ENCODE measurements at regions not wholly inside any gene's neighbourhood (a gene's known extent, or its start where the extent isn't known, plus 50 kb on each side); places are given as distances from the start of the nearest gene placed in this dataset.

DNA sequence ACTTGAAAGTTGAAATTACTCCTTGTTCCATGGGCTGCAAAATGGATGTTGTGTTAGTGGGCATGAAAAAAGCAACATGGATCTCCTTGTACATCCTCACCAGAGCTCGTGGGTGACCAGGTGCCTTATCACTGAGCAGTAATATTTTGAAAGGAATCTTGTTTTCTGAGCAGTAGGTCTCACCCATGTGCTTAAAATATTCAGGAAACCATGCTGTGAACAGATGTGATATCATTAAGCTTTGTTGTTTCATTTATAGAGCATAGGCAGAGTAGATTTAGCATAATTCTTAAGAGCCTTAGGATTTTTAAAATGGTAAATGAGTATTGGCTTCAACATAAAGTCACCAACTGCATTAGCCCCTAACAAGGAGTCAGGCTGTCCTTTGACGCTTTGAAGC, 316.6 kb downstream of the TYW1 start:
- no peak overlapping the region for H3K27ac ChIP-seq (ENCODE audit: low read depth)
- Mint-ChIP-seq H3K27me3 (ENCODE audit: insufficient read depth, low read depth, poor library complexity) (no peaks in the 10 kb centered on the region), H3K4me1 (no peaks in the 10 kb centered on the region), H3K36me3 (ENCODE audit: low read depth) (peaks cover 72% of the 10 kb centered on the region), H3K4me3 (no peak overlapping the region), H3K27ac (no peak overlapping the region), H3K9me3 (no peaks in the 10 kb centered on the region)
- H3K4me1 ChIP-seq (ENCODE audit: insufficient read depth), result no peaks in the 10 kb centered on the region
- H4K20me1 ChIP-seq (replicated peaks; ENCODE audit: insufficient read depth), result no peaks in the 10 kb centered on the region; the same call in 1 of the 2 replicates
- no peaks in the 10 kb centered on the region for H3K27me3 ChIP-seq (ENCODE audit: insufficient read depth)
- H3F3A ChIP-seq (replicated peaks; ENCODE audit: low read depth), result no peaks in the 10 kb centered on the region
- no peak overlapping the region for H3K4me3 ChIP-seq
- no peak overlapping the region for H3K4me2 ChIP-seq
- H2AFZ ChIP-seq, result no peak overlapping the region
- TF ChIP-seq ZNF114 (CRISPR knock-in tag; IDR thresholded peaks at IDR 0.05) (no peak), CREB1 (CRISPR knock-in tag; IDR thresholded peaks at IDR 0.05; ENCODE audit: low read depth) (no peak), EZH2 (IDR thresholded peaks at IDR 0.05; ENCODE audit: low read depth, unreplicated experiment) (no peak), STAT1 (IDR thresholded peaks at IDR 0.05; ENCODE audit: unreplicated experiment) (no peak), NANOG (IDR thresholded peaks at IDR 0.05; ENCODE audit: borderline replicate concordance) (no peak), EZH2phosphoT487 (IDR thresholded peaks at IDR 0.05; ENCODE audit: unreplicated experiment) (no peak), POLR2AphosphoS5 (IDR thresholded peaks at IDR 0.05; ENCODE audit: low read depth) (no peak), ZNF331 (CRISPR knock-in tag; IDR thresholded peaks at IDR 0.05; ENCODE audit: low read depth) (no peak), JUNB (IDR thresholded peaks at IDR 0.05; ENCODE audit: unreplicated experiment) (no peak)
- TF ChIP-seq, protein P1, sequence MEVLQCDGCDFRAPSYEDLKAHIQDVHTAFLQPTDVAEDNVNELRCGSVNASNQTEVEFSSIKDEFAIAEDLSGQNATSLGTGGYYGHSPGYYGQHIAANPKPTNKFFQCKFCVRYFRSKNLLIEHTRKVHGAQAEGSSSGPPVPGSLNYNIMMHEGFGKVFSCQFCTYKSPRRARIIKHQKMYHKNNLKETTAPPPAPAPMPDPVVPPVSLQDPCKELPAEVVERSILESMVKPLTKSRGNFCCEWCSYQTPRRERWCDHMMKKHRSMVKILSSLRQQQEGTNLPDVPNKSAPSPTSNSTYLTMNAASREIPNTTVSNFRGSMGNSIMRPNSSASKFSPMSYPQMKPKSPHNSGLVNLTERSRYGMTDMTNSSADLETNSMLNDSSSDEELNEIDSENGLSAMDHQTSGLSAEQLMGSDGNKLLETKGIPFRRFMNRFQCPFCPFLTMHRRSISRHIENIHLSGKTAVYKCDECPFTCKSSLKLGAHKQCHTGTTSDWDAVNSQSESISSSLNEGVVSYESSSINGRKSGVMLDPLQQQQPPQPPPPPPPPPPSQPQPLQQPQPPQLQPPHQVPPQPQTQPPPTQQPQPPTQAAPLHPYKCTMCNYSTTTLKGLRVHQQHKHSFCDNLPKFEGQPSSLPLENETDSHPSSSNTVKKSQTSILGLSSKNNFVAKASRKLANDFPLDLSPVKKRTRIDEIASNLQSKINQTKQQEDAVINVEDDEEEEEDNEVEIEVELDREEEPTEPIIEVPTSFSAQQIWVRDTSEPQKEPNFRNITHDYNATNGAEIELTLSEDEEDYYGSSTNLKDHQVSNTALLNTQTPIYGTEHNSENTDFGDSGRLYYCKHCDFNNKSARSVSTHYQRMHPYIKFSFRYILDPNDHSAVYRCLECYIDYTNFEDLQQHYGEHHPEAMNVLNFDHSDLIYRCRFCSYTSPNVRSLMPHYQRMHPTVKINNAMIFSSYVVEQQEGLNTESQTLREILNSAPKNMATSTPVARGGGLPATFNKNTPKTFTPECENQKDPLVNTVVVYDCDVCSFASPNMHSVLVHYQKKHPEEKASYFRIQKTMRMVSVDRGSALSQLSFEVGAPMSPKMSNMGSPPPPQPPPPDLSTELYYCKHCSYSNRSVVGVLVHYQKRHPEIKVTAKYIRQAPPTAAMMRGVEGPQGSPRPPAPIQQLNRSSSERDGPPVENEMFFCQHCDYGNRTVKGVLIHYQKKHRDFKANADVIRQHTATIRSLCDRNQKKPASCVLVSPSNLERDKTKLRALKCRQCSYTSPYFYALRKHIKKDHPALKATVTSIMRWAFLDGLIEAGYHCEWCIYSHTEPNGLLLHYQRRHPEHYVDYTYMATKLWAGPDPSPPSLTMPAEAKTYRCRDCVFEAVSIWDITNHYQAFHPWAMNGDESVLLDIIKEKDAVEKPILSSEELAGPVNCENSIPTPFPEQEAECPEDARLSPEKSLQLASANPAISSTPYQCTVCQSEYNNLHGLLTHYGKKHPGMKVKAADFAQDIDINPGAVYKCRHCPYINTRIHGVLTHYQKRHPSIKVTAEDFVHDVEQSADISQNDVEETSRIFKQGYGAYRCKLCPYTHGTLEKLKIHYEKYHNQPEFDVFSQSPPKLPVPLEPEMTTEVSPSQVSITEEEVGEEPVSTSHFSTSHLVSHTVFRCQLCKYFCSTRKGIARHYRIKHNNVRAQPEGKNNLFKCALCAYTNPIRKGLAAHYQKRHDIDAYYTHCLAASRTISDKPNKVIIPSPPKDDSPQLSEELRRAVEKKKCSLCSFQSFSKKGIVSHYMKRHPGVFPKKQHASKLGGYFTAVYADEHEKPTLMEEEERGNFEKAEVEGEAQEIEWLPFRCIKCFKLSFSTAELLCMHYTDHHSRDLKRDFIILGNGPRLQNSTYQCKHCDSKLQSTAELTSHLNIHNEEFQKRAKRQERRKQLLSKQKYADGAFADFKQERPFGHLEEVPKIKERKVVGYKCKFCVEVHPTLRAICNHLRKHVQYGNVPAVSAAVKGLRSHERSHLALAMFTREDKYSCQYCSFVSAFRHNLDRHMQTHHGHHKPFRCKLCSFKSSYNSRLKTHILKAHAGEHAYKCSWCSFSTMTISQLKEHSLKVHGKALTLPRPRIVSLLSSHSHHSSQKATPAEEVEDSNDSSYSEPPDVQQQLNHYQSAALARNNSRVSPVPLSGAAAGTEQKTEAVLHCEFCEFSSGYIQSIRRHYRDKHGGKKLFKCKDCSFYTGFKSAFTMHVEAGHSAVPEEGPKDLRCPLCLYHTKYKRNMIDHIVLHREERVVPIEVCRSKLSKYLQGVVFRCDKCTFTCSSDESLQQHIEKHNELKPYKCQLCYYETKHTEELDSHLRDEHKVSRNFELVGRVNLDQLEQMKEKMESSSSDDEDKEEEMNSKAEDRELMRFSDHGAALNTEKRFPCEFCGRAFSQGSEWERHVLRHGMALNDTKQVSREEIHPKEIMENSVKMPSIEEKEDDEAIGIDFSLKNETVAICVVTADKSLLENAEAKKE (CRISPR knock-in tag; IDR thresholded peaks at IDR 0.05), result no peak
- TF ChIP-seq, protein P2, sequence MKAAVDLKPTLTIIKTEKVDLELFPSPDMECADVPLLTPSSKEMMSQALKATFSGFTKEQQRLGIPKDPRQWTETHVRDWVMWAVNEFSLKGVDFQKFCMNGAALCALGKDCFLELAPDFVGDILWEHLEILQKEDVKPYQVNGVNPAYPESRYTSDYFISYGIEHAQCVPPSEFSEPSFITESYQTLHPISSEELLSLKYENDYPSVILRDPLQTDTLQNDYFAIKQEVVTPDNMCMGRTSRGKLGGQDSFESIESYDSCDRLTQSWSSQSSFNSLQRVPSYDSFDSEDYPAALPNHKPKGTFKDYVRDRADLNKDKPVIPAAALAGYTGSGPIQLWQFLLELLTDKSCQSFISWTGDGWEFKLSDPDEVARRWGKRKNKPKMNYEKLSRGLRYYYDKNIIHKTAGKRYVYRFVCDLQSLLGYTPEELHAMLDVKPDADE (IDR thresholded peaks at IDR 0.05), result no peak
- TF ChIP-seq, protein P3, sequence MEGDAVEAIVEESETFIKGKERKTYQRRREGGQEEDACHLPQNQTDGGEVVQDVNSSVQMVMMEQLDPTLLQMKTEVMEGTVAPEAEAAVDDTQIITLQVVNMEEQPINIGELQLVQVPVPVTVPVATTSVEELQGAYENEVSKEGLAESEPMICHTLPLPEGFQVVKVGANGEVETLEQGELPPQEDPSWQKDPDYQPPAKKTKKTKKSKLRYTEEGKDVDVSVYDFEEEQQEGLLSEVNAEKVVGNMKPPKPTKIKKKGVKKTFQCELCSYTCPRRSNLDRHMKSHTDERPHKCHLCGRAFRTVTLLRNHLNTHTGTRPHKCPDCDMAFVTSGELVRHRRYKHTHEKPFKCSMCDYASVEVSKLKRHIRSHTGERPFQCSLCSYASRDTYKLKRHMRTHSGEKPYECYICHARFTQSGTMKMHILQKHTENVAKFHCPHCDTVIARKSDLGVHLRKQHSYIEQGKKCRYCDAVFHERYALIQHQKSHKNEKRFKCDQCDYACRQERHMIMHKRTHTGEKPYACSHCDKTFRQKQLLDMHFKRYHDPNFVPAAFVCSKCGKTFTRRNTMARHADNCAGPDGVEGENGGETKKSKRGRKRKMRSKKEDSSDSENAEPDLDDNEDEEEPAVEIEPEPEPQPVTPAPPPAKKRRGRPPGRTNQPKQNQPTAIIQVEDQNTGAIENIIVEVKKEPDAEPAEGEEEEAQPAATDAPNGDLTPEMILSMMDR (conservative IDR thresholded peaks at IDR 0.05; ENCODE audit: low read depth in 2 of 2), result no peak
- TF ChIP-seq, protein P4, sequence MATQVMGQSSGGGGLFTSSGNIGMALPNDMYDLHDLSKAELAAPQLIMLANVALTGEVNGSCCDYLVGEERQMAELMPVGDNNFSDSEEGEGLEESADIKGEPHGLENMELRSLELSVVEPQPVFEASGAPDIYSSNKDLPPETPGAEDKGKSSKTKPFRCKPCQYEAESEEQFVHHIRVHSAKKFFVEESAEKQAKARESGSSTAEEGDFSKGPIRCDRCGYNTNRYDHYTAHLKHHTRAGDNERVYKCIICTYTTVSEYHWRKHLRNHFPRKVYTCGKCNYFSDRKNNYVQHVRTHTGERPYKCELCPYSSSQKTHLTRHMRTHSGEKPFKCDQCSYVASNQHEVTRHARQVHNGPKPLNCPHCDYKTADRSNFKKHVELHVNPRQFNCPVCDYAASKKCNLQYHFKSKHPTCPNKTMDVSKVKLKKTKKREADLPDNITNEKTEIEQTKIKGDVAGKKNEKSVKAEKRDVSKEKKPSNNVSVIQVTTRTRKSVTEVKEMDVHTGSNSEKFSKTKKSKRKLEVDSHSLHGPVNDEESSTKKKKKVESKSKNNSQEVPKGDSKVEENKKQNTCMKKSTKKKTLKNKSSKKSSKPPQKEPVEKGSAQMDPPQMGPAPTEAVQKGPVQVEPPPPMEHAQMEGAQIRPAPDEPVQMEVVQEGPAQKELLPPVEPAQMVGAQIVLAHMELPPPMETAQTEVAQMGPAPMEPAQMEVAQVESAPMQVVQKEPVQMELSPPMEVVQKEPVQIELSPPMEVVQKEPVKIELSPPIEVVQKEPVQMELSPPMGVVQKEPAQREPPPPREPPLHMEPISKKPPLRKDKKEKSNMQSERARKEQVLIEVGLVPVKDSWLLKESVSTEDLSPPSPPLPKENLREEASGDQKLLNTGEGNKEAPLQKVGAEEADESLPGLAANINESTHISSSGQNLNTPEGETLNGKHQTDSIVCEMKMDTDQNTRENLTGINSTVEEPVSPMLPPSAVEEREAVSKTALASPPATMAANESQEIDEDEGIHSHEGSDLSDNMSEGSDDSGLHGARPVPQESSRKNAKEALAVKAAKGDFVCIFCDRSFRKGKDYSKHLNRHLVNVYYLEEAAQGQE (IDR thresholded peaks at IDR 0.05; ENCODE audit: unreplicated experiment), result no peak
- ATAC-seq, result no peak
- no peaks in the 10 kb centered on the region for H3K79me2 ChIP-seq (replicated peaks; ENCODE audit: insufficient read depth)
- H3K9me2 ChIP-seq (ENCODE audit: insufficient read depth), result no peaks in the 10 kb centered on the region
- peaks cover 34% of the 10 kb centered on the region for H3K36me3 ChIP-seq (ENCODE audit: insufficient read depth)
- no peak for DNase-seq (ENCODE audit: low spot score)
